GM19467 (cell line): ENCODE measurements at regions not wholly inside any gene's neighbourhood (a gene's known extent, or its start where the extent isn't known, plus 50 kb on each side); places are given as distances from the start of the nearest gene placed in this dataset.
"Not testable (repeated sequence)": the region's sequence is repeated elsewhere in the genome, so short reads cannot be mapped to it uniquely, and the experiment has no call there.

Experiments used
- ATAC-seq: cut with Tn5 transposase; IDR thresholded peaks from one replicate; pipeline ENCODE4 v1.9.1; 2021; ENCODE audit warnings: mild to moderate bottlenecking, moderate library complexity; ENCODE audit not compliant: unreplicated experiment

- no peak for ATAC-seq
Measured at GRCh38 chr12:42030588-42030987, 114.1 kb downstream of the GXYLT1 start.

GRCh38 chr12:42027546-42027945 is 117.1 kb downstream of the GXYLT1 start:
- no peak for ATAC-seq

- ATAC-seq, result no peak
Measured at GRCh38 chr12:42024495-42024830, 120.2 kb downstream of the GXYLT1 start.

GRCh38 chr12:42023733-42024494 is 120.8 kb downstream of the GXYLT1 start:
- ATAC-seq, result peak; percentile 84

GRCh38 chr12:42021937-42022336 is 122.7 kb downstream of the GXYLT1 start:
- not testable (repeated sequence) for ATAC-seq

GRCh38 chr12:42021469-42021868 is 123.2 kb downstream of the GXYLT1 start:
- ATAC-seq, result no peak

GRCh38 chr12:42020226-42020625 is 124.4 kb downstream of the GXYLT1 start:
- ATAC-seq, result no peak

- ATAC-seq, result no peak
Measured at GRCh38 chr12:42019746-42020145, 124.9 kb downstream of the GXYLT1 start.

GRCh38 chr12:42017051-42017450 is 127.6 kb downstream of the GXYLT1 start:
- ATAC-seq, result no peak

- ATAC-seq, result no peak
Measured at GRCh38 chr12:42015051-42015461, 129.6 kb downstream of the GXYLT1 start.

GRCh38 chr12:42012501-42012900 is 132.2 kb downstream of the GXYLT1 start:
- not testable (repeated sequence) for ATAC-seq

- no peak for ATAC-seq
Measured at GRCh38 chr12:42010715-42011114, 134.0 kb downstream of the GXYLT1 start.

- ATAC-seq, result no peak
Measured at GRCh38 chr12:42010257-42010656, 134.4 kb downstream of the GXYLT1 start.

GRCh38 chr12:42008996-42009395 is 135.7 kb downstream of the GXYLT1 start:
- ATAC-seq, result no peak

GRCh38 chr12:42003031-42003430 is 141.6 kb downstream of the GXYLT1 start:
- no peak for ATAC-seq

- ATAC-seq, result no peak
Measured at GRCh38 chr12:42002563-42002962, 142.1 kb downstream of the GXYLT1 start.

- no peak for ATAC-seq
Measured at GRCh38 chr12:41998436-41998835, 146.2 kb downstream of the GXYLT1 start.

- ATAC-seq, result no peak
Measured at GRCh38 chr12:41993283-41993682, 151.4 kb downstream of the GXYLT1 start.

GRCh38 chr12:41992692-41993215 is 151.9 kb downstream of the GXYLT1 start:
- no peak for ATAC-seq

- ATAC-seq, result no peak
Measured at GRCh38 chr12:41992022-41992421, 152.7 kb downstream of the GXYLT1 start.

GRCh38 chr12:41988715-41989114 is 156.0 kb downstream of the GXYLT1 start:
- ATAC-seq, result no peak

- not testable (repeated sequence) for ATAC-seq
Measured at GRCh38 chr12:41986513-41986912, 158.2 kb downstream of the GXYLT1 start.

- ATAC-seq, result no peak
Measured at GRCh38 chr12:41983856-41984255, 160.8 kb downstream of the GXYLT1 start.
